KBM-7 (cell line): ENCODE measurements at regions not wholly inside any gene's neighbourhood (a gene's known extent, or its start where the extent isn't known, plus 50 kb on each side); places are given as distances from the start of the nearest gene placed in this dataset.
"Not testable (repeated sequence)": the region's sequence is repeated elsewhere in the genome, so short reads cannot be mapped to it uniquely, and the experiment has no call there.

Experiments used
- DNase-seq: peaks from one replicate; pipeline ENCODE4 v3.0.0-alpha.2; 2015
- in situ Hi-C: fragments of 300-500 bp; cut with MboI; formaldehyde crosslinking; loops from 2 replicates; pipeline ENCODE4 v1.14.3; 2020; ENCODE audit warnings: low sequenced_read_pairs, low pct_unique_long_range_greater_than_20kb, mixed read lengths

- in situ Hi-C loops, result loop anchor here (25.0 kb wide), 1 partner anchor 93 kb away; no protein-coding TSS in a partner anchor
Observed at GRCh38 chr18:76619621-76620315, 124.7 kb upstream of the ZNF516 start.

GRCh38 chr18:76619261-76619620, 124.2 kb upstream of the ZNF516 start:
- no peak for DNase-seq
- in situ Hi-C loops, result loop anchor here (25.0 kb wide), 1 partner anchor 93 kb away; no protein-coding TSS in a partner anchor

More at GRCh38 chr18:76619621-76620315, 124.7 kb upstream of the ZNF516 start:
- peak; percentile 81 for DNase-seq

- DNase-seq, result no peak
Observed at GRCh38 chr18:76618721-76619120, 123.7 kb upstream of the ZNF516 start.

GRCh38 chr18:76616373-76616772, 121.3 kb upstream of the ZNF516 start:
- in situ Hi-C loops, result loop anchor here (25.0 kb wide), 1 partner anchor 96 kb away; no protein-coding TSS in a partner anchor

More at GRCh38 chr18:76618721-76619120, 123.7 kb upstream of the ZNF516 start:
- in situ Hi-C loops, result loop anchor here (25.0 kb wide), 1 partner anchor 94 kb away; no protein-coding TSS in a partner anchor

GRCh38 chr18:76615065-76615733, 120.2 kb upstream of the ZNF516 start:
- DNase-seq, result no peak
- in situ Hi-C loops, result loop anchor here (25.0 kb wide), 1 partner anchor 97 kb away; no protein-coding TSS in a partner anchor

More at GRCh38 chr18:76616373-76616772, 121.3 kb upstream of the ZNF516 start:
- DNase-seq, result no peak

- in situ Hi-C loops, result loop anchor here (25.0 kb wide), 1 partner anchor 99 kb away; no protein-coding TSS in a partner anchor
- no peak for DNase-seq
Observed at GRCh38 chr18:76613755-76614120, 118.7 kb upstream of the ZNF516 start.

GRCh38 chr18:76613053-76613754, 118.2 kb upstream of the ZNF516 start:
- in situ Hi-C loops, result loop anchor here (25.0 kb wide), 1 partner anchor 99 kb away; no protein-coding TSS in a partner anchor
- no peak for DNase-seq

- not testable (repeated sequence) for DNase-seq
- in situ Hi-C loops, result loop anchor here (25.0 kb wide), 1 partner anchor 101 kb away; no protein-coding TSS in a partner anchor
Observed at GRCh38 chr18:76611750-76612045, 116.7 kb upstream of the ZNF516 start.

GRCh38 chr18:76610933-76611749, 116.1 kb upstream of the ZNF516 start:
- in situ Hi-C loops, result loop anchor here (25.0 kb wide), 1 partner anchor 101 kb away; no protein-coding TSS in a partner anchor
- no peak for DNase-seq

GRCh38 chr18:76610012-76610411, 115.0 kb upstream of the ZNF516 start:
- in situ Hi-C loops, result loop anchor here (25.0 kb wide), 1 partner anchor 102 kb away; no protein-coding TSS in a partner anchor
- no peak for DNase-seq

GRCh38 chr18:76605341-76605929, 110.4 kb upstream of the ZNF516 start:
- in situ Hi-C loops, result loop anchor here (25.0 kb wide), 1 partner anchor 107 kb away; no protein-coding TSS in a partner anchor
- DNase-seq, result no peak

GRCh38 chr18:76604935-76605240, 109.8 kb upstream of the ZNF516 start:
- DNase-seq, result no peak
- in situ Hi-C loops, result loop anchor here (25.0 kb wide), 1 partner anchor 107 kb away; no protein-coding TSS in a partner anchor

GRCh38 chr18:76604108-76604934, 109.3 kb upstream of the ZNF516 start:
- in situ Hi-C loops, result loop anchor here (25.0 kb wide), 1 partner anchor 108 kb away; no protein-coding TSS in a partner anchor
- no peak for DNase-seq

GRCh38 chr18:76602191-76602590, 107.1 kb upstream of the ZNF516 start:
- in situ Hi-C loops, result loop anchor here (25.0 kb wide), 1 partner anchor 110 kb away; no protein-coding TSS in a partner anchor
- no peak for DNase-seq

GRCh38 chr18:76600076-76600475, 105.0 kb upstream of the ZNF516 start:
- in situ Hi-C loops, result loop anchor here (25.0 kb wide), 1 partner anchor 112 kb away; no protein-coding TSS in a partner anchor

GRCh38 chr18:76594966-76595365, 99.9 kb upstream of the ZNF516 start:
- no peak for DNase-seq
- in situ Hi-C loops, result no loop called here

More at GRCh38 chr18:76600076-76600475, 105.0 kb upstream of the ZNF516 start:
- DNase-seq, result not testable (repeated sequence)

- in situ Hi-C loops, result no loop called here
- DNase-seq, result peak; percentile 59
Observed at GRCh38 chr18:76593843-76594242, 98.8 kb upstream of the ZNF516 start.
